Activated CD8-positive, alpha-beta T cell treated with anti-CD3 and anti-CD28 coated beads, Interleukin-2, amount 10 ng/mL, durations not matched to agents 7 days and 5 days (primary cell): ENCODE measurements at regions not wholly inside any gene's neighbourhood (a gene's known extent, or its start where the extent isn't known, plus 50 kb on each side); places are given as distances from the start of the nearest gene placed in this dataset.
A peak's percentile ranks its signal among the peaks of the same experiment; 100 is the strongest.

Source experiments
- ATAC-seq: fragments of 150-1000 bp; cut with Tn5 transposase; one replicate; pipeline ENCODE4 v1.10.0; 2021; ENCODE audit warnings: moderate library complexity
- CTCF ChIA-PET: fragments of 350-600 bp; sonication (Branson Sonifier 250); formaldehyde crosslinking; loops from one replicate; lab custom pipeline; 2021; ENCODE audit warnings: antibody characterized with exemption; lab: Charles Lee
- POLR2A ChIA-PET: fragments of 350-600 bp; sonication (Branson Sonifier 250); formaldehyde crosslinking; loops from one replicate; lab custom pipeline; 2021; ENCODE audit warnings: antibody characterized with exemption; lab: Charles Lee
- DNase-seq: peaks from one replicate; pipeline ENCODE4 v3.0.0-alpha.2; 2020
- H3K27ac Mint-ChIP-seq: one replicate; pipeline ENCODE4 v1.8.0; 2021; ENCODE audit warnings: mild to moderate bottlenecking, mixed read lengths
- H3K27me3 Mint-ChIP-seq: one replicate; pipeline ENCODE4 v1.8.0; 2021; ENCODE audit warnings: low read depth, mixed read lengths
- H3K36me3 Mint-ChIP-seq: one replicate; pipeline ENCODE4 v1.8.0; 2021; ENCODE audit warnings: low read depth, mixed read lengths
- H3K4me1 Mint-ChIP-seq: one replicate; pipeline ENCODE4 v1.8.0; 2021; ENCODE audit warnings: low read depth, mixed read lengths
- H3K4me3 Mint-ChIP-seq: one replicate; pipeline ENCODE4 v1.8.0; 2021; ENCODE audit warnings: mild to moderate bottlenecking, mixed read lengths
- H3K9me3 Mint-ChIP-seq: one replicate; pipeline ENCODE4 v1.8.0; 2022; ENCODE audit warnings: mixed read lengths; ENCODE audit not compliant: insufficient read depth

DNA sequence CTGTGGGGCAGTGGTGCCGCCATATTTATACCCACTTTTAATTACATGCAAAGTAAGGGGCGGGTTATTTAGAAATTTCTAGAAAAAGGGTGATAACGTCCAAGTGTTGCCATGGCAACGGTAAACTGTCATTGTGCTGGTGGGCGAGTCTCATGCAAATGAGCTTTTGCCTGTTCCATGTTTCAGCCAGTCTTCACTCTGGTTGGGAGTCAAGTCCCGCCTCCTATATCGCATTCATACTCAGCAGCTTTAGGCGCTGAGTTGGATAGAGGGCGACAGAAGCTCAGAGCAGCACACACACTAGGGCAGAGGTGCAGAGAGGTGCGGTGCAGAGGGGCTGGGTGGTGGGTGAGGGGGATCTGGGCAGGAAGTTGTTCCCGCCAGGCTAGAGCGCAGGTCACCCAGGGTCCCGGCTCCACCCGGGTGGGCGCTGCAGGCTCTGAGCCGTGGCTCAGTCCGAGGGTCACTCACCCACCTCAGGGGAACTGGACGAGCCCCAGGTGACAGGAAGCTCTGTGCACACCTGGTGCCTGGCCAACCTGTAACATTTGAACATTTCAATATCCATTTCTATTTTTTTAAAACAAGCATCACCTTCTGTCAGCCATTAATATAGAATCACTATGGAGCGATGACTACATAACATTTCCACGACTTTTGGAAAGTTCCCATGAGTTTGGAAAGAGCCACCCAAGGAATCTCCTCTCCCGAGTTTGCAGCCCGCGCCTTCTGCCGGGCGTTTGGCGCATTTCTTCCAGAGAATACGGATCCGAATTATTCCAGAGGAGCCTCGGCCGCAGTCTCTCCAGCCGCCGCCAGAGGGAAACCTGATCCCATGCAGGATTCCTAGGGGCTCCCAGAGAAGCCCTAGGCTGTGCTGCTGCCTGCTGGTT lies 89.1 kb upstream of the PHACTR3 start:
- H3K27ac Mint-ChIP-seq, result no peak overlapping the region
- DNase-seq (no peak), ATAC-seq (no peak)
- H3K36me3 Mint-ChIP-seq, result no peaks in the 10 kb centered on the region
- no peak overlapping the region for H3K4me3 Mint-ChIP-seq
- CTCF ChIA-PET, result no interaction called here
- no peaks in the 10 kb centered on the region for H3K4me1 Mint-ChIP-seq
- H3K27me3 Mint-ChIP-seq, result peaks cover 36% of the 10 kb centered on the region
- POLR2A ChIA-PET, result no interaction called here
- no peaks in the 10 kb centered on the region for H3K9me3 Mint-ChIP-seq

DNA sequence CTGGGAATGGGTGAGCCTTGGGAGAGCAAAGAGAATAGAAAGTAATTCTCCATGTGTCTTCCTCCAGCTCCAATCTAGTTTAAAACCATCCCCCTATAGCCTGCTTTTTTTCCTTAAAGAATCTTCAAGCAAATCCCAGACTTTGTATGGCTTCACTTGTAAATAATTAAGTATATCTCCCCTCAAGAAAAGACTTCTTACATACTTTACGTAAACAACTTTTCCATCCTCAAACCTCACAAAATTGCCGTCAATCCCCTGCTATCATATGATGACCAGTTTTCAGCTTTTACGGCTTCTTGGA lies 88.5 kb upstream of the PHACTR3 start:
- CTCF ChIA-PET, result no interaction called here
- H3K9me3 Mint-ChIP-seq, result no peaks in the 10 kb centered on the region

DNA sequence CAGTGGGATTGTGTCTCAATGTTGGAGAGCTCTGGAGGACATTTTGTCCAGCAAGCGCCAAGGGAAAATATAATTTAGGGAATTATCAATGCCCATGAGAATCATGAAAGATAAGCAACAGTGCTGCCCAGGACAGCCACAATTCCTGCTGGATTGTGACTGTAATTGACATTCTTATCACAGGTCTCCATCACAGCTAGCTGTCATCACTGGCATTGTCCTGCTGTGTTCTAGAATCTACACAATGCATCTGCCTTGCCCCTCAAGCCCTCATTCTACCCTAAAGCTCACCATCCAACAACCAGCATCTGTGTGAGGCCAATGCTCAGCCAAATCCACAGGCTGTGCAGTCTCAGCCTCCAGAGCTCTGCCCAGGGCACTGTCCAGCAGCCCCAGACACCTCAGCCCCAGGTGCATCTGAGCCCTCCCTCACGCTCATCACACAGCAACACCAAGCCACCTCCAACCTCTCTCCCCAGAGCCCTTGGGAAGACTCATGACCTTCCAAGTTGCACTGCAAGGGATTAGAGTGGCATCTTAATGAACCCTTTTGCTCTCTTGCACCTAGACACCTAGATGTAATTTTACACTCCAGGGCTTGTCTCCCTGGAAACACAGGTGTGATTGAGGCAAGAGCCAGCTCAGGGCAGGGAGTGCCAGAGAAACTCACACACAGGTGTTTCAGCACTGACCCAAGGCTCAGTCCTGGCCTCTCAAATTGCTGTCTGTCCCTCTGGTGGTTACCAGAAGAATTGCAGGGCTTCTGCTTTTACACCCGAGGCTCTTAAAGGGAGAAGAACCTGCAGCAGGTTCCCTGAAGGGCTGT lies 85.2 kb upstream of the PHACTR3 start:
- ChIA-PET POLR2A (no interaction called here), CTCF (interaction anchor here (1.0 to 1.3 kb wide), 2 partner anchors 9 to 23 kb away, joined by 3 to 9 read pairs; no protein-coding TSS in a partner anchor)
- Mint-ChIP-seq H3K27ac (no peak overlapping the region), H3K36me3 (no peaks in the 10 kb centered on the region), H3K9me3 (no peaks in the 10 kb centered on the region), H3K4me1 (no peaks in the 10 kb centered on the region), H3K27me3 (peaks cover 34% of the 10 kb centered on the region), H3K4me3 (no peak overlapping the region)
- DNase-seq (peak; percentile 56), ATAC-seq (peak; percentile 78)

More for the DNA sequence above, 88.5 kb upstream of the PHACTR3 start:
- H3K4me3 Mint-ChIP-seq, result no peak overlapping the region
- POLR2A ChIA-PET, result no interaction called here
- H3K36me3 Mint-ChIP-seq, result no peaks in the 10 kb centered on the region
- H3K27me3 Mint-ChIP-seq, result peaks cover 37% of the 10 kb centered on the region
- no peaks in the 10 kb centered on the region for H3K4me1 Mint-ChIP-seq
- no peak overlapping the region for H3K27ac Mint-ChIP-seq
- DNase-seq (no peak), ATAC-seq (no peak)

DNA sequence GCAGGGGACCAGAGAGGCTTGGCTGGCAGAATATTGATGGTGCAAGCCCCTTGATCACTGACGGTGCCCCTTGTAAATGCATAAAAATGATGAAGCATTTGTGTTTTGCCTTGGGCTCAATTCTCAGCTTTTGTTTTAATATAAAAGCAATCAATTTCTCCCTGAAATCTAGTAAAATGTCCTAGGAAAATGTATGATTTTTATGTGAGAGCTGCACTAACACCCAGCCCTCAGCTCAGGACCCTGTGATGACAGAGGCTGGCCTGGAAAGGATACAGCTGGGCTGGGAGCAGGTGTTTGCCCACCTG lies 84.7 kb upstream of the PHACTR3 start:
- Mint-ChIP-seq H3K36me3 (no peaks in the 10 kb centered on the region), H3K27ac (no peak overlapping the region), H3K4me3 (no peak overlapping the region), H3K27me3 (peaks cover 38% of the 10 kb centered on the region), H3K4me1 (no peaks in the 10 kb centered on the region), H3K9me3 (no peaks in the 10 kb centered on the region)
- CTCF ChIA-PET, result interaction anchor here (1.0 to 1.3 kb wide), 3 partner anchors 10 to 24 kb away, joined by 3 to 9 read pairs (median 3); no protein-coding TSS in a partner anchor
- POLR2A ChIA-PET, result no interaction called here
- DNase-seq (no peak), ATAC-seq (no peak)

DNA sequence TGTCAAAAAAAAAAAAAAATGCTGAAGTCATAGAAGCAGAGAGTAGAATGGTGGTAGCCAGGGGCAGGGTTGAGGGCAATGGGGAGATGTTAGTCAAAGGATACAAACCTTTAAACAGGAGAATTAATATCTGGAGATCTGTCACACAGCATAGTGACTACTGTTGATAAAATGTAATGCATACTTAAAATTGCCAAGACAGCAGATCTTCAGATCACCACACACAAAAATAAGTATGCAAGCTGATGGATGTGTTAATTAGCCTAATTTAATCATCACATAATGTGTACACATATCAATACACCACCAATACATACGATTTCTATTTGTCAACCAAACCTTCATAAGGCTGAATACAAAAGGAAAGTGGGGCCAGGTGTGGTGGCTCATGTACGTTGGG lies 83.5 kb upstream of the PHACTR3 start:
- ChIA-PET CTCF (interaction anchor here (1.2 to 1.4 kb wide), 2 partner anchors 17 to 21 kb away, joined by 3 read pairs; no protein-coding TSS in a partner anchor), POLR2A (no interaction called here)
- H3K4me1 Mint-ChIP-seq, result no peaks in the 10 kb centered on the region
- DNase-seq (no peak), ATAC-seq (no peak)
- no peaks in the 10 kb centered on the region for H3K9me3 Mint-ChIP-seq
- no peaks in the 10 kb centered on the region for H3K36me3 Mint-ChIP-seq
- peaks cover 41% of the 10 kb centered on the region for H3K27me3 Mint-ChIP-seq
- H3K4me3 Mint-ChIP-seq, result no peak overlapping the region
- H3K27ac Mint-ChIP-seq, result no peak overlapping the region

GRCh38 chr20:59525500-59526241 lies 78.7 kb upstream of the PHACTR3 start:
- CTCF ChIA-PET, result interaction anchor here (1.1 to 2.5 kb wide), 3 partner anchors 18 to 30 kb away, joined by 3 to 10 read pairs (median 4); no protein-coding TSS in a partner anchor

GRCh38 chr20:59526242-59527225 lies 77.8 kb upstream of the PHACTR3 start:
- POLR2A ChIA-PET, result no interaction called here
- Mint-ChIP-seq H3K9me3 (no peaks in the 10 kb centered on the region), H3K27me3 (peaks cover 50% of the 10 kb centered on the region), H3K36me3 (no peaks in the 10 kb centered on the region), H3K27ac (no peak overlapping the region), H3K4me1 (no peaks in the 10 kb centered on the region), H3K4me3 (no peak overlapping the region)
- DNase-seq, result no peak
- no peak for ATAC-seq
- CTCF ChIA-PET, result interaction anchor here (1.0 to 2.5 kb wide), 2 partner anchors 27 to 31 kb away, joined by 3 to 10 read pairs; no protein-coding TSS in a partner anchor

More at GRCh38 chr20:59525500-59526241, 78.7 kb upstream of the PHACTR3 start:
- DNase-seq (peak; percentile 44), ATAC-seq (no peak)
- H3K36me3 Mint-ChIP-seq, result no peaks in the 10 kb centered on the region
- H3K4me1 Mint-ChIP-seq, result no peaks in the 10 kb centered on the region
- H3K4me3 Mint-ChIP-seq, result no peak overlapping the region
- H3K27ac Mint-ChIP-seq, result no peak overlapping the region
- no peaks in the 10 kb centered on the region for H3K9me3 Mint-ChIP-seq
- POLR2A ChIA-PET, result no interaction called here
- H3K27me3 Mint-ChIP-seq, result peaks cover 48% of the 10 kb centered on the region

DNA sequence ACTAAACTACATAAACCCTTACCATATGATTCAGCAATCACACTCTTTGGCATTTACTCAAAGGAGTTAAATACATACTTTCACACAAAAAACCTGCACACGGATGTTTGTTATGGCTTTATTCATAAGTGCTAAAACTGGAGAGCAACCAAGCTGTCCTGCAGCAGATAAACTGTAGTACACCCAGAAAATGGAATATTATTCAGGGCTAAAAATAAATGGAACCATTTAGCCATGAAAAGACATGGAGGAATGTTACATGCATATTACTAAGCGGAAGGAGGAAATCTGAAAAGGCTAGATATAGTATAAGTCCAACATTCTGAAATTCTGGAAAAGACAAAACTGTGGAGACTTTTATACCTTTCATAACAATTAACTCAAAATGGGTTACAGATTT lies 73.6 kb upstream of the PHACTR3 start:
- H3K27ac Mint-ChIP-seq, result no peak overlapping the region
- no peak for DNase-seq
- H3K36me3 Mint-ChIP-seq, result no peaks in the 10 kb centered on the region
- no peak overlapping the region for H3K4me3 Mint-ChIP-seq
- peaks cover 25% of the 10 kb centered on the region for H3K27me3 Mint-ChIP-seq
- no peak for ATAC-seq
- POLR2A ChIA-PET, result no interaction called here
- no peaks in the 10 kb centered on the region for H3K9me3 Mint-ChIP-seq
- H3K4me1 Mint-ChIP-seq, result no peaks in the 10 kb centered on the region
- CTCF ChIA-PET, result no interaction called here

DNA sequence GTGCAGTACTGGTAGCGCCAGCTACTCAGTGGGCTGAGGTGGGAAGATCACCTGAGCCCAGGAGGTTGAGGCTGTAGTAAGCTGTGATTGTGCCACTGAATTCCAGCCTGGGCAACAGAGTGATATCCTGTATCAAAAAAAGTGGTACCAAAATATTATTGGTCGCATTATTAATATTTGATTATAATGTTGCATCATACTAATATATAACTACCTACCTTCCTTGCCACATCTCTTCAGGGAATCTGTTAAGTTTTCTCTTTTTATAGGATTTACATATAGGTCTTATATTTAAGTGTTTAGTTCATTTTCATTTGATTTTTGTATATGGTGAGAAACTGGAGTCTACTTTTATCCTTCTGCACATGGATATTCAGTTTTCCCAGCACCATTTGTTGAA lies 66.3 kb upstream of the PHACTR3 start:
- Mint-ChIP-seq H3K27ac (no peak overlapping the region), H3K27me3 (peaks cover 26% of the 10 kb centered on the region), H3K4me3 (no peak overlapping the region), H3K36me3 (no peaks in the 10 kb centered on the region), H3K9me3 (no peaks in the 10 kb centered on the region), H3K4me1 (no peaks in the 10 kb centered on the region)
- CTCF ChIA-PET, result no interaction called here
- no peak for ATAC-seq
- POLR2A ChIA-PET, result no interaction called here
- no peak for DNase-seq

- Mint-ChIP-seq H3K27me3 (peaks cover 25% of the 10 kb centered on the region), H3K27ac (no peak overlapping the region), H3K4me3 (no peak overlapping the region), H3K36me3 (no peaks in the 10 kb centered on the region), H3K9me3 (no peaks in the 10 kb centered on the region), H3K4me1 (no peaks in the 10 kb centered on the region)
- ChIA-PET CTCF (no interaction called here), POLR2A (no interaction called here)
- DNase-seq, result no peak
- no peak for ATAC-seq
Observed at GRCh38 chr20:59547596-59547995, 56.7 kb upstream of the PHACTR3 start.
